H1 (cell line): ENCODE measurements at regions not wholly inside any gene's neighbourhood (a gene's known extent, or its start where the extent isn't known, plus 50 kb on each side); places are given as distances from the start of the nearest gene placed in this dataset.

Source experiments
- CTCF ChIA-PET: fragments of 300-600 bp; sonication (Branson Sonifier 250); formaldehyde crosslinking; loops from one replicate; lab custom pipeline; 2021; ENCODE audit not compliant: partially characterized antibody; lab: Charles Lee
- POLR2A ChIA-PET: fragments of 300-600 bp; sonication (Branson Sonifier 250); formaldehyde crosslinking; loops from one replicate; lab custom pipeline; 2021; ENCODE audit warnings: inconsistent platforms; ENCODE audit not compliant: partially characterized antibody; lab: Charles Lee
- DNase-seq, 2 experiments: peaks; one replicate each; pipeline versions ENCODE4 v3.0.0 to v3.0.0-alpha.2; 2010 to 2022; ENCODE audit warnings: low spot score in 2 of 2, low read depth in 1 of 2, mixed read lengths in 1 of 2
- FAIRE-seq: peaks from 2 replicates; lab custom pipeline; 2011; peaks lifted over from hg19 to GRCh38; lab: Jason Lieb, UNC
- H2AFZ ChIP-seq: 2 replicates; pipeline ENCODE4 v1.8.1; 2012; ENCODE audit warnings: low read length, inconsistent platforms
- H2AK5ac ChIP-seq: 2 replicates; pipeline ENCODE4 v1.6.1; 2013; ENCODE audit warnings: low read depth, low read length
- H2BK120ac ChIP-seq: replicated peaks from 2 replicates; pipeline ENCODE3; 2013; ENCODE audit warnings: low read depth, low read length, inconsistent platforms
- H2BK12ac ChIP-seq: 2 replicates; pipeline ENCODE4 v1.6.1; 2013; ENCODE audit warnings: low read depth, low read length
- H2BK15ac ChIP-seq: 2 replicates; pipeline ENCODE4 v1.6.1; 2013; ENCODE audit warnings: low read length
- H2BK20ac ChIP-seq: 2 replicates; pipeline ENCODE4 v1.6.1; 2013; ENCODE audit warnings: low read length
- H2BK5ac ChIP-seq: 2 replicates; pipeline ENCODE4 v1.6.1; 2013; ENCODE audit warnings: low read depth, low read length
- H3K14ac ChIP-seq: 2 replicates; pipeline ENCODE4 v1.6.1; 2013; ENCODE audit warnings: inconsistent platforms; ENCODE audit not compliant: insufficient read length
- H3K18ac ChIP-seq: 2 replicates; pipeline ENCODE4 v1.6.1; 2013; ENCODE audit warnings: low read length; ENCODE audit errors: extremely low read depth
- H3K23ac ChIP-seq: 2 replicates; pipeline ENCODE4 v1.6.1; 2013; ENCODE audit warnings: inconsistent platforms; ENCODE audit not compliant: insufficient read length
- H3K23me2 ChIP-seq: 2 replicates; pipeline ENCODE4 v1.6.1; 2013; ENCODE audit warnings: low read depth, low read length
- H3K27ac ChIP-seq: 2 replicates; pipeline ENCODE4 v1.6.1; 2011; ENCODE audit warnings: low read depth, low read length, inconsistent platforms
- H3K27me3 ChIP-seq, 4 experiments: replicated peaks in 1 of 4; 1 replicate in 1 of 4; 2 replicates in 3 of 4; pipeline versions ENCODE4 v1.6.1 to v1.8.1; 2011 to 2013; ENCODE audit warnings: low read length in 3 of 4, mild to moderate bottlenecking in 3 of 4, inconsistent platforms in 2 of 4, mixed read lengths in 2 of 4, moderate library complexity in 1 of 4; ENCODE audit not compliant: control insufficient read depth in 3 of 4, insufficient read depth in 3 of 4; ENCODE audit errors: extremely low read depth in 1 of 4
- H3K36me3 ChIP-seq, 4 experiments: 2 replicates each; pipeline versions ENCODE4 v1.6.1 to v1.8.1; 2011 to 2013; ENCODE audit warnings: mild to moderate bottlenecking in 4 of 4, low read length in 3 of 4, moderate library complexity in 2 of 4, control low read depth in 1 of 4, inconsistent platforms in 1 of 4; ENCODE audit not compliant: insufficient read depth in 4 of 4, control insufficient read depth in 2 of 4
- H3K4ac ChIP-seq: replicated peaks from 2 replicates; pipeline ENCODE3; 2013; ENCODE audit warnings: low read length, low read depth, mixed read lengths, inconsistent platforms; ENCODE audit not compliant: insufficient read length
- H3K4me1 ChIP-seq, 4 experiments: replicated peaks in 1 of 4; 1 replicate in 1 of 4; 2 replicates in 3 of 4; pipeline versions ENCODE4 v1.6.1 to v1.8.1; 2011 to 2013; ENCODE audit warnings: low read length in 3 of 4, inconsistent platforms in 2 of 4, mixed read lengths in 1 of 4; ENCODE audit not compliant: insufficient read depth in 4 of 4, control insufficient read depth in 3 of 4
- H3K4me2 ChIP-seq, 2 experiments: 2 replicates each; pipeline versions ENCODE4 v1.6.1 to v1.8.1; 2011 to 2013; ENCODE audit warnings: low read depth in 2 of 2, low read length in 2 of 2, control low read depth in 1 of 2, inconsistent platforms in 1 of 2, mild to moderate bottlenecking in 1 of 2; ENCODE audit not compliant: insufficient read depth in 1 of 2
- H3K4me3 ChIP-seq, 4 experiments: fragments of 200-600, 300-600 bp in 1 of 4; sonication (generic), shearing (Covaris generic), sonication (Bioruptor Twin) in 1 of 4; 2 replicates each; pipeline versions ENCODE4 v1.5.1 to v1.8.1; 2011 to 2016; ENCODE audit warnings: low read length in 4 of 4, low read depth in 3 of 4, control low read depth in 2 of 4, inconsistent platforms in 2 of 4, mild to moderate bottlenecking in 2 of 4, mixed read lengths in 1 of 4, moderate library complexity in 1 of 4; ENCODE audit not compliant: insufficient read depth in 2 of 4; ENCODE audit errors: extremely low read depth in 1 of 4
- H3K56ac ChIP-seq: replicated peaks from 2 replicates; pipeline ENCODE3; 2013; ENCODE audit warnings: low read depth, mild to moderate bottlenecking, mixed read lengths, low read length, inconsistent platforms; ENCODE audit not compliant: insufficient read length
- H3K79me1 ChIP-seq: 2 replicates; pipeline ENCODE4 v1.6.1; 2013; ENCODE audit warnings: low read depth, low read length, control low read depth
- H3K79me2 ChIP-seq, 2 experiments: 2 replicates each; pipeline versions ENCODE4 v1.6.1 to v1.8.1; 2012 to 2013; ENCODE audit warnings: low read length in 2 of 2, mild to moderate bottlenecking in 2 of 2, inconsistent platforms in 1 of 2; ENCODE audit not compliant: insufficient read depth in 2 of 2, control insufficient read depth in 1 of 2
- H3K9ac ChIP-seq, 4 experiments: replicated peaks in 1 of 4; 1 replicate in 1 of 4; 2 replicates in 3 of 4; pipeline versions ENCODE4 v1.6.1 to v1.8.1; 2011 to 2013; ENCODE audit warnings: low read depth in 3 of 4, low read length in 3 of 4, control low read depth in 2 of 4, mild to moderate bottlenecking in 2 of 4, moderate library complexity in 2 of 4, inconsistent platforms in 1 of 4; ENCODE audit errors: extremely low read depth in 1 of 4
- H3K9me3 ChIP-seq, 2 experiments: 2 replicates each; pipeline versions ENCODE4 v1.6.1 to v1.8.1; 2012 to 2013; ENCODE audit warnings: mild to moderate bottlenecking in 2 of 2, moderate library complexity in 2 of 2, control low read depth in 1 of 2, inconsistent platforms in 1 of 2, low read depth in 1 of 2, low read length in 1 of 2, mixed read lengths in 1 of 2; ENCODE audit not compliant: insufficient read depth in 2 of 2
- H4K20me1 ChIP-seq, 2 experiments: replicated peaks in 1 of 2; 2 replicates each; pipeline versions ENCODE3 to v1.8.1; 2011 to 2013; ENCODE audit warnings: inconsistent platforms in 2 of 2, low read length in 2 of 2, mild to moderate bottlenecking in 1 of 2; ENCODE audit not compliant: insufficient read depth in 2 of 2, control insufficient read depth in 1 of 2
- H4K5ac ChIP-seq: 2 replicates; pipeline ENCODE4 v1.6.1; 2013; ENCODE audit warnings: low read length, low read depth, mixed read lengths, inconsistent platforms; ENCODE audit not compliant: insufficient read length
- H4K8ac ChIP-seq: 2 replicates; pipeline ENCODE4 v1.8.0; 2013; ENCODE audit warnings: mild to moderate bottlenecking, moderate library complexity, low read length, inconsistent platforms; ENCODE audit not compliant: insufficient read depth; ENCODE audit errors: extremely low read depth
- H4K91ac ChIP-seq: replicated peaks from 2 replicates; pipeline ENCODE3; 2013; ENCODE audit warnings: low read length, mixed read lengths, inconsistent platforms; ENCODE audit not compliant: insufficient read length
- POU5F1 ChIP-seq: IDR thresholded peaks from 2 replicates; pipeline ENCODE4 v1.6.1; 2011; ENCODE audit warnings: low read depth, mild to moderate bottlenecking, low read length, moderate library complexity
- SIX5 ChIP-seq: IDR thresholded peaks from 2 replicates; pipeline ENCODE4 v1.6.1; 2011; ENCODE audit warnings: mild to moderate bottlenecking, low read depth, low read length
- WGBS, 2 experiments: shearing (Covaris generic) in 1 of 2; methylation state at CpG; one replicate each; pipeline versions ENCODE4 v1.1.6 to v1.1.7; 2013 to 2015; ENCODE audit warnings: low lambda C conversion rate in 2 of 2, mixed read lengths in 2 of 2, inconsistent platforms in 1 of 2, low coverage in 1 of 2, missing lambda C conversion rate in 1 of 2; ENCODE audit not compliant: insufficient replicate concordance in 2 of 2, insufficient coverage in 1 of 2, insufficient read length in 1 of 2; ENCODE audit errors: extremely low coverage in 1 of 2, missing lambda C conversion rate in 1 of 2; 5-methylcytosine and 5-hydroxymethylcytosine counted together
- TF ChIP-seq, protein P1 (sequence below): IDR thresholded peaks from 2 replicates; pipeline ENCODE4 v1.6.1; 2011; ENCODE audit warnings: low read depth, mild to moderate bottlenecking, low read length; ENCODE audit not compliant: insufficient read depth

DNA sequence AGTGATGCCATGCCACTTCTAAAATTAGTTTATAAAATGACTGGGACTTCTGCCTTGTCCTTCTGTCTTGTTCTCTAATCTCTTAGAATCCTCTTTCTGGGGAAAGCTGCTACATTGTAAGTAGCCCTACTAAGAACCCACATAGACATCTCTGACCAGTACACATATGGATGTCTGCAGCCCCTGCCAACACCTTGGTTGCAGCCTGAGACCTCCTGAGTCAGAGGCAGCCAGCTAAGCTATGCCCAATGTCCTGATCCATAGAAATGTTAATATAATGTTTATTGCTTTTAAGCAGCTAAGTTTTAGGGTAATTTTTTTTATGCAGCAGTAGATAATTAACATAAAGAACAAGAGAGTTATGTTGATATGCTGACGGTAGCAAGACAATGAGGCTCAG lies 1029.5 kb upstream of the INTU start:
- Histone ChIP-seq H3K27ac (no peak overlapping the region), H3K56ac (no peak overlapping the region), H3K14ac (no peak overlapping the region), H3K9ac (no peak overlapping the region), H2BK12ac (no peak overlapping the region), H3K79me2 (no peaks in the 10 kb centered on the region), H3K9me3 (no peaks in the 10 kb centered on the region), H3K36me3 (no peaks in the 10 kb centered on the region), H2AK5ac (no peak overlapping the region), H2BK20ac (no peak overlapping the region), H3K4me2 (no peak overlapping the region), H4K20me1 (no peaks in the 10 kb centered on the region), H2BK5ac (no peak overlapping the region), H2BK120ac (no peak overlapping the region), H3K23ac (no peak overlapping the region), H3K27me3 (no peaks in the 10 kb centered on the region), H4K91ac (no peak overlapping the region), H4K5ac (no peak overlapping the region), H3K18ac (no peak overlapping the region), H3K4me3 (no peak overlapping the region), H3K4me1 (peaks cover 0 to 3% (median 0%) of the 10 kb centered on the region in 4 experiments; a peak in 1 of 7 replicates), H3K23me2 (no peaks in the 10 kb centered on the region), H3K79me1 (no peaks in the 10 kb centered on the region), H2AFZ (no peak overlapping the region), H2BK15ac (no peak overlapping the region), H4K8ac (no peak overlapping the region), H3K4ac (no peak overlapping the region)
- WGBS, 2 experiments, result 50% methylated on average over 1 of the region's 1 CpG; no CpG with 5 or more reads in 1 of the 2 experiments
- FAIRE-seq (no peak), DNase-seq (no peak)
- POLR2A ChIA-PET, result no interaction called here
- CTCF ChIA-PET, result interaction anchor here (0.6 to 2.9 kb wide), 9 partner anchors 9 to 423 kb away, joined by 3 to 22 read pairs (median 5); no protein-coding TSS in a partner anchor
- TF ChIP-seq POU5F1 (no peak), SIX5 (no peak)
- TF ChIP-seq, protein P1, sequence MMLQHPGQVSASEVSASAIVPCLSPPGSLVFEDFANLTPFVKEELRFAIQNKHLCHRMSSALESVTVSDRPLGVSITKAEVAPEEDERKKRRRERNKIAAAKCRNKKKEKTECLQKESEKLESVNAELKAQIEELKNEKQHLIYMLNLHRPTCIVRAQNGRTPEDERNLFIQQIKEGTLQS, result no peak
